Effector memory CD4-positive, alpha-beta T cell (primary cell): ENCODE measurements at regions not wholly inside any gene's neighbourhood (a gene's known extent, or its start where the extent isn't known, plus 50 kb on each side); places are given as distances from the start of the nearest gene placed in this dataset.

Experiments
- DNase-seq, 3 donors: peaks; one replicate each; pipeline ENCODE4 v3.0.0-alpha.2; 2020
- H3K27ac ChIP-seq: 2 replicates; pipeline ENCODE4 v1.7.0; 2013; ENCODE audit warnings: mild to moderate bottlenecking, low read length, moderate library complexity; ENCODE audit not compliant: insufficient read depth, poor library complexity, severe bottlenecking
- H3K27me3 ChIP-seq: replicated peaks from 2 replicates; pipeline ENCODE4 v1.7.0; 2013; ENCODE audit warnings: mild to moderate bottlenecking, low read length; ENCODE audit not compliant: insufficient read depth, control insufficient read depth, poor library complexity, severe bottlenecking
- H3K36me3 ChIP-seq: 2 replicates; pipeline ENCODE4 v1.7.0; 2013; ENCODE audit warnings: mild to moderate bottlenecking, low read length, moderate library complexity; ENCODE audit not compliant: control insufficient read depth, insufficient read depth
- H3K4me1 ChIP-seq: 2 replicates; pipeline ENCODE4 v1.7.0; 2013; ENCODE audit warnings: low read length, mild to moderate bottlenecking; ENCODE audit not compliant: control insufficient read depth, insufficient read depth, poor library complexity, severe bottlenecking
- H3K4me3 ChIP-seq: 2 replicates; pipeline ENCODE4 v1.7.0; 2013; ENCODE audit warnings: low read length, low read depth, mild to moderate bottlenecking; ENCODE audit not compliant: insufficient read depth, poor library complexity, severe bottlenecking
- H3K9me3 ChIP-seq: 2 replicates; pipeline ENCODE4 v1.7.0; 2013; ENCODE audit warnings: mild to moderate bottlenecking, low read length, moderate library complexity; ENCODE audit not compliant: control insufficient read depth

- H3K9me3 ChIP-seq, result no peaks in the 10 kb centered on the region
- H3K27ac ChIP-seq, result no peak overlapping the region
- H3K27me3 ChIP-seq, result no peaks in the 10 kb centered on the region
- no peak for DNase-seq
- H3K4me3 ChIP-seq, result no peak overlapping the region
- H3K4me1 ChIP-seq, result no peaks in the 10 kb centered on the region
- no peaks in the 10 kb centered on the region for H3K36me3 ChIP-seq
Measured at GRCh38 chrX:129125122-129125914, 398.0 kb downstream of the SMARCA1 start.

- H3K27me3 ChIP-seq, result no peaks in the 10 kb centered on the region
- no peaks in the 10 kb centered on the region for H3K9me3 ChIP-seq
- no peak overlapping the region for H3K4me3 ChIP-seq
- no peaks in the 10 kb centered on the region for H3K36me3 ChIP-seq
- no peaks in the 10 kb centered on the region for H3K4me1 ChIP-seq
- no peak for DNase-seq
- no peak overlapping the region for H3K27ac ChIP-seq
Measured at GRCh38 chrX:129123795-129124194, 399.5 kb downstream of the SMARCA1 start.

GRCh38 chrX:129116676-129117470 is 406.4 kb downstream of the SMARCA1 start:
- Histone ChIP-seq H3K9me3 (no peaks in the 10 kb centered on the region), H3K36me3 (no peaks in the 10 kb centered on the region), H3K4me3 (no peak overlapping the region), H3K27me3 (no peaks in the 10 kb centered on the region), H3K4me1 (no peaks in the 10 kb centered on the region), H3K27ac (no peak overlapping the region)
- no peak for DNase-seq

GRCh38 chrX:129115935-129116334 is 407.4 kb downstream of the SMARCA1 start:
- H3K4me3 ChIP-seq, result no peak overlapping the region
- H3K9me3 ChIP-seq, result no peaks in the 10 kb centered on the region
- no peak overlapping the region for H3K27ac ChIP-seq
- no peaks in the 10 kb centered on the region for H3K4me1 ChIP-seq
- no peaks in the 10 kb centered on the region for H3K36me3 ChIP-seq
- no peak for DNase-seq
- no peaks in the 10 kb centered on the region for H3K27me3 ChIP-seq

- H3K27me3 ChIP-seq, result no peaks in the 10 kb centered on the region
- H3K36me3 ChIP-seq, result no peaks in the 10 kb centered on the region
- H3K27ac ChIP-seq, result no peak overlapping the region
- H3K4me3 ChIP-seq, result no peak overlapping the region
- DNase-seq, result no peak
- no peaks in the 10 kb centered on the region for H3K4me1 ChIP-seq
- H3K9me3 ChIP-seq, result no peaks in the 10 kb centered on the region
Measured at GRCh38 chrX:129115104-129115503, 408.2 kb downstream of the SMARCA1 start.

GRCh38 chrX:129111081-129111798 is 412.1 kb downstream of the SMARCA1 start:
- Histone ChIP-seq H3K36me3 (no peaks in the 10 kb centered on the region), H3K9me3 (no peaks in the 10 kb centered on the region), H3K27me3 (no peaks in the 10 kb centered on the region), H3K4me3 (no peak overlapping the region), H3K27ac (no peak overlapping the region), H3K4me1 (no peaks in the 10 kb centered on the region)
- no peak for DNase-seq

- Histone ChIP-seq H3K27ac (no peak overlapping the region), H3K27me3 (no peaks in the 10 kb centered on the region), H3K4me3 (no peak overlapping the region), H3K36me3 (no peaks in the 10 kb centered on the region), H3K4me1 (no peaks in the 10 kb centered on the region), H3K9me3 (no peaks in the 10 kb centered on the region)
- no peak for DNase-seq
Measured at GRCh38 chrX:129108936-129109335, 414.4 kb downstream of the SMARCA1 start.

- Histone ChIP-seq H3K36me3 (no peaks in the 10 kb centered on the region), H3K4me3 (no peak overlapping the region), H3K27ac (no peak overlapping the region), H3K27me3 (no peaks in the 10 kb centered on the region), H3K4me1 (no peaks in the 10 kb centered on the region), H3K9me3 (no peaks in the 10 kb centered on the region)
- DNase-seq, result no peak
Measured at GRCh38 chrX:129099207-129099606, 424.1 kb downstream of the SMARCA1 start.

- H3K27ac ChIP-seq, result no peak overlapping the region
- DNase-seq, result no peak
- H3K4me1 ChIP-seq, result no peaks in the 10 kb centered on the region
- no peak overlapping the region for H3K4me3 ChIP-seq
- no peaks in the 10 kb centered on the region for H3K9me3 ChIP-seq
- no peaks in the 10 kb centered on the region for H3K36me3 ChIP-seq
- no peaks in the 10 kb centered on the region for H3K27me3 ChIP-seq
Measured at GRCh38 chrX:129097668-129098067, 425.6 kb downstream of the SMARCA1 start.

GRCh38 chrX:129093706-129094105 is 429.6 kb downstream of the SMARCA1 start:
- no peaks in the 10 kb centered on the region for H3K4me1 ChIP-seq
- no peak for DNase-seq
- H3K36me3 ChIP-seq, result no peaks in the 10 kb centered on the region
- H3K27ac ChIP-seq, result no peak overlapping the region
- no peaks in the 10 kb centered on the region for H3K27me3 ChIP-seq
- no peaks in the 10 kb centered on the region for H3K9me3 ChIP-seq
- no peak overlapping the region for H3K4me3 ChIP-seq
